ENCODE measurements at regions not wholly inside any gene's neighbourhood (a gene's known extent, or its start where the extent isn't known, plus 50 kb on each side); places are given as distances from the start of the nearest gene placed in this dataset.

- Histone ChIP-seq H3K27me3 (ENCODE audit: control insufficient read depth in 3 of 3, insufficient read depth in 3 of 3, low read length in 3 of 3) (no peaks in the 10 kb centered on the region), H3K27ac (ENCODE audit: low read depth, low read length) (no peak overlapping the region), H3K9ac (ENCODE audit: low read depth in 1 of 3, low read length in 3 of 3) (no peak overlapping the region), H3K9me3 (ENCODE audit: control insufficient read depth in 3 of 3, low read length in 3 of 3) (peaks cover 0 to 2% (median 0%) of the 10 kb centered on the region in 3 donors), H3K36me3 (ENCODE audit: control insufficient read depth in 3 of 3, insufficient read depth in 3 of 3, low read length in 3 of 3) (no peaks in the 10 kb centered on the region), H3K4me3 (ENCODE audit: low read length in 3 of 3) (no peak overlapping the region), H3K4me1 (ENCODE audit: control insufficient read depth in 3 of 3, insufficient read depth in 3 of 3, low read length in 3 of 3) (no peaks in the 10 kb centered on the region)
Observed at GRCh38 chr18:77935342-77935741, 685.7 kb downstream of the GALR1 start.

- Histone ChIP-seq H3K27ac (ENCODE audit: low read depth, low read length) (no peak overlapping the region), H3K4me1 (ENCODE audit: control insufficient read depth in 3 of 3, insufficient read depth in 3 of 3, low read length in 3 of 3) (no peaks in the 10 kb centered on the region), H3K9ac (ENCODE audit: low read depth in 1 of 3, low read length in 3 of 3) (no peak overlapping the region), H3K27me3 (ENCODE audit: control insufficient read depth in 3 of 3, insufficient read depth in 3 of 3, low read length in 3 of 3) (no peaks in the 10 kb centered on the region), H3K9me3 (ENCODE audit: control insufficient read depth in 3 of 3, low read length in 3 of 3) (peaks cover 0 to 2% (median 0%) of the 10 kb centered on the region in 3 donors), H3K36me3 (ENCODE audit: control insufficient read depth in 3 of 3, insufficient read depth in 3 of 3, low read length in 3 of 3) (no peaks in the 10 kb centered on the region), H3K4me3 (ENCODE audit: low read length in 3 of 3) (no peak overlapping the region)
Observed at GRCh38 chr18:77940566-77940965, 690.9 kb downstream of the GALR1 start.

- Histone ChIP-seq H3K27ac (ENCODE audit: low read depth, low read length) (no peak overlapping the region), H3K4me3 (ENCODE audit: low read length in 3 of 3) (no peak overlapping the region), H3K36me3 (ENCODE audit: control insufficient read depth in 3 of 3, insufficient read depth in 3 of 3, low read length in 3 of 3) (no peaks in the 10 kb centered on the region), H3K9ac (ENCODE audit: low read depth in 1 of 3, low read length in 3 of 3) (no peak overlapping the region), H3K27me3 (ENCODE audit: control insufficient read depth in 3 of 3, insufficient read depth in 3 of 3, low read length in 3 of 3) (no peaks in the 10 kb centered on the region), H3K4me1 (ENCODE audit: control insufficient read depth in 3 of 3, insufficient read depth in 3 of 3, low read length in 3 of 3) (no peaks in the 10 kb centered on the region), H3K9me3 (ENCODE audit: control insufficient read depth in 3 of 3, low read length in 3 of 3) (no peaks in the 10 kb centered on the region)
Observed at GRCh38 chr18:77944533-77944932, 694.9 kb downstream of the GALR1 start.

- peaks cover 0 to 3% (median 0%) of the 10 kb centered on the region in 3 donors for H3K9me3 ChIP-seq (ENCODE audit: control insufficient read depth in 3 of 3, low read length in 3 of 3)
- no peaks in the 10 kb centered on the region for H3K36me3 ChIP-seq (ENCODE audit: control insufficient read depth in 3 of 3, insufficient read depth in 3 of 3, low read length in 3 of 3)
- H3K27ac ChIP-seq (ENCODE audit: low read depth, low read length), result no peak overlapping the region
- H3K27me3 ChIP-seq (ENCODE audit: control insufficient read depth in 3 of 3, insufficient read depth in 3 of 3, low read length in 3 of 3), result no peaks in the 10 kb centered on the region
- no peaks in the 10 kb centered on the region for H3K4me1 ChIP-seq (ENCODE audit: control insufficient read depth in 3 of 3, insufficient read depth in 3 of 3, low read length in 3 of 3)
- H3K9ac ChIP-seq (ENCODE audit: low read depth in 1 of 3, low read length in 3 of 3), result no peak overlapping the region
- no peak overlapping the region for H3K4me3 ChIP-seq (ENCODE audit: low read length in 3 of 3)
Observed at GRCh38 chr18:77948567-77948966, 698.9 kb downstream of the GALR1 start.

- H3K9ac ChIP-seq (ENCODE audit: low read depth in 1 of 3, low read length in 3 of 3), result no peak overlapping the region
- peaks cover 0 to 3% (median 0%) of the 10 kb centered on the region in 3 donors for H3K9me3 ChIP-seq (ENCODE audit: control insufficient read depth in 3 of 3, low read length in 3 of 3)
- H3K27ac ChIP-seq (ENCODE audit: low read depth, low read length), result no peak overlapping the region
- H3K4me3 ChIP-seq (ENCODE audit: low read length in 3 of 3), result no peak overlapping the region
- H3K36me3 ChIP-seq (ENCODE audit: control insufficient read depth in 3 of 3, insufficient read depth in 3 of 3, low read length in 3 of 3), result no peaks in the 10 kb centered on the region
- H3K27me3 ChIP-seq (ENCODE audit: control insufficient read depth in 3 of 3, insufficient read depth in 3 of 3, low read length in 3 of 3), result no peaks in the 10 kb centered on the region
- H3K4me1 ChIP-seq (ENCODE audit: control insufficient read depth in 3 of 3, insufficient read depth in 3 of 3, low read length in 3 of 3), result no peaks in the 10 kb centered on the region
Observed at GRCh38 chr18:77949355-77949973, 699.8 kb downstream of the GALR1 start.

- H3K9ac ChIP-seq (ENCODE audit: low read depth in 1 of 3, low read length in 3 of 3), result no peak overlapping the region
- H3K36me3 ChIP-seq (ENCODE audit: control insufficient read depth in 3 of 3, insufficient read depth in 3 of 3, low read length in 3 of 3), result no peaks in the 10 kb centered on the region
- H3K9me3 ChIP-seq (ENCODE audit: control insufficient read depth in 3 of 3, low read length in 3 of 3), result peaks cover 0 to 3% (median 0%) of the 10 kb centered on the region in 3 donors
- no peak overlapping the region for H3K27ac ChIP-seq (ENCODE audit: low read depth, low read length)
- no peak overlapping the region for H3K4me3 ChIP-seq (ENCODE audit: low read length in 3 of 3)
- H3K4me1 ChIP-seq (ENCODE audit: control insufficient read depth in 3 of 3, insufficient read depth in 3 of 3, low read length in 3 of 3), result no peaks in the 10 kb centered on the region
- H3K27me3 ChIP-seq (ENCODE audit: control insufficient read depth in 3 of 3, insufficient read depth in 3 of 3, low read length in 3 of 3), result no peaks in the 10 kb centered on the region
Observed at GRCh38 chr18:77959248-77959647, 709.6 kb downstream of the GALR1 start.

- H3K27me3 ChIP-seq (ENCODE audit: control insufficient read depth in 3 of 3, insufficient read depth in 3 of 3, low read length in 3 of 3), result no peaks in the 10 kb centered on the region
- H3K4me3 ChIP-seq (ENCODE audit: low read length in 3 of 3), result no peak overlapping the region
- no peak overlapping the region for H3K9ac ChIP-seq (ENCODE audit: low read depth in 1 of 3, low read length in 3 of 3)
Observed at GRCh38 chr18:77960791-77961410, 711.3 kb downstream of the GALR1 start.

GRCh38 chr18:77967071-77967470 lies 717.4 kb downstream of the GALR1 start:
- Histone ChIP-seq H3K27me3 (ENCODE audit: control insufficient read depth in 3 of 3, insufficient read depth in 3 of 3, low read length in 3 of 3) (no peaks in the 10 kb centered on the region), H3K36me3 (ENCODE audit: control insufficient read depth in 3 of 3, insufficient read depth in 3 of 3, low read length in 3 of 3) (no peaks in the 10 kb centered on the region), H3K9me3 (ENCODE audit: control insufficient read depth in 3 of 3, low read length in 3 of 3) (peaks cover 0 to 7% (median 0%) of the 10 kb centered on the region in 3 donors), H3K27ac (ENCODE audit: low read depth, low read length) (no peak overlapping the region), H3K4me1 (ENCODE audit: control insufficient read depth in 3 of 3, insufficient read depth in 3 of 3, low read length in 3 of 3) (no peaks in the 10 kb centered on the region), H3K9ac (ENCODE audit: low read depth in 1 of 3, low read length in 3 of 3) (no peak overlapping the region), H3K4me3 (ENCODE audit: low read length in 3 of 3) (no peak overlapping the region)

More at GRCh38 chr18:77960791-77961410, 711.3 kb downstream of the GALR1 start:
- Histone ChIP-seq H3K4me1 (ENCODE audit: control insufficient read depth in 3 of 3, insufficient read depth in 3 of 3, low read length in 3 of 3) (no peaks in the 10 kb centered on the region), H3K36me3 (ENCODE audit: control insufficient read depth in 3 of 3, insufficient read depth in 3 of 3, low read length in 3 of 3) (no peaks in the 10 kb centered on the region), H3K27ac (ENCODE audit: low read depth, low read length) (no peak overlapping the region), H3K9me3 (ENCODE audit: control insufficient read depth in 3 of 3, low read length in 3 of 3) (peaks cover 0 to 6% (median 0%) of the 10 kb centered on the region in 3 donors)

GRCh38 chr18:77967791-77968190 lies 718.1 kb downstream of the GALR1 start:
- H3K4me1 ChIP-seq (ENCODE audit: control insufficient read depth in 3 of 3, insufficient read depth in 3 of 3, low read length in 3 of 3), result no peaks in the 10 kb centered on the region
- no peak overlapping the region for H3K9ac ChIP-seq (ENCODE audit: low read depth in 1 of 3, low read length in 3 of 3)
- no peak overlapping the region for H3K27ac ChIP-seq (ENCODE audit: low read depth, low read length)
- H3K4me3 ChIP-seq (ENCODE audit: low read length in 3 of 3), result no peak overlapping the region
- no peaks in the 10 kb centered on the region for H3K27me3 ChIP-seq (ENCODE audit: control insufficient read depth in 3 of 3, insufficient read depth in 3 of 3, low read length in 3 of 3)
- no peaks in the 10 kb centered on the region for H3K36me3 ChIP-seq (ENCODE audit: control insufficient read depth in 3 of 3, insufficient read depth in 3 of 3, low read length in 3 of 3)
- peaks cover 0 to 5% (median 0%) of the 10 kb centered on the region in 3 donors for H3K9me3 ChIP-seq (ENCODE audit: control insufficient read depth in 3 of 3, low read length in 3 of 3)

- Histone ChIP-seq H3K27me3 (ENCODE audit: control insufficient read depth in 3 of 3, insufficient read depth in 3 of 3, low read length in 3 of 3) (no peaks in the 10 kb centered on the region), H3K36me3 (ENCODE audit: control insufficient read depth in 3 of 3, insufficient read depth in 3 of 3, low read length in 3 of 3) (no peaks in the 10 kb centered on the region), H3K27ac (ENCODE audit: low read depth, low read length) (no peak overlapping the region), H3K4me1 (ENCODE audit: control insufficient read depth in 3 of 3, insufficient read depth in 3 of 3, low read length in 3 of 3) (no peaks in the 10 kb centered on the region), H3K9me3 (ENCODE audit: control insufficient read depth in 3 of 3, low read length in 3 of 3) (peaks cover 0 to 7% (median 0%) of the 10 kb centered on the region in 3 donors), H3K9ac (ENCODE audit: low read depth in 1 of 3, low read length in 3 of 3) (no peak overlapping the region), H3K4me3 (ENCODE audit: low read length in 3 of 3) (no peak overlapping the region)
Observed at GRCh38 chr18:77969972-77970371, 720.3 kb downstream of the GALR1 start.
